Colonic mucosa (tissue), 4 donors: ENCODE measurements at regions not wholly inside any gene's neighbourhood (a gene's known extent, or its start where the extent isn't known, plus 50 kb on each side); places are given as distances from the start of the nearest gene placed in this dataset.

Source experiments
- DNase-seq: peaks from one replicate; pipeline ENCODE4 v3.0.0-alpha.2; 2020
- H3K27ac ChIP-seq: fragments of 200-600 bp; one replicate; pipeline ENCODE4 v1.8.0; 2021
- H3K27me3 ChIP-seq: fragments of 200-600 bp; one replicate; pipeline ENCODE4 v1.8.0; 2021
- H3K36me3 ChIP-seq: fragments of 200-600 bp; one replicate; pipeline ENCODE4 v1.8.0; 2021
- H3K4me1 ChIP-seq: fragments of 200-600 bp; one replicate; pipeline ENCODE4 v1.8.0; 2021; ENCODE audit warnings: mild to moderate bottlenecking
- H3K4me3 ChIP-seq: fragments of 200-600 bp; one replicate; pipeline ENCODE4 v1.8.0; 2021
- H3K9ac ChIP-seq, 2 donors: one replicate each; pipeline ENCODE4 v1.7.0; 2013; ENCODE audit warnings: control low read depth in 2 of 2, low read depth in 2 of 2, low read length in 2 of 2
- H3K9me3 ChIP-seq: fragments of 200-600 bp; one replicate; pipeline ENCODE4 v1.8.0; 2021
- intact Hi-C: fragments of 100-400 bp; cut with DNase I; formaldehyde crosslinking; loops from one replicate; pipeline ENCODE4 v1.14.1; 2022
- TF ChIP-seq, protein P1 (sequence below): fragments of 200-600 bp; IDR thresholded peaks from one replicate; pipeline ENCODE4 v1.8.0; 2022; ENCODE audit warnings: antibody characterized with exemption, mild to moderate bottlenecking
- donor health status: healthy.
- donor health status: DM: no; HTN: no; CAD: no.
- donor health status: DM: no; HTN: no; CAD: no.

DNA sequence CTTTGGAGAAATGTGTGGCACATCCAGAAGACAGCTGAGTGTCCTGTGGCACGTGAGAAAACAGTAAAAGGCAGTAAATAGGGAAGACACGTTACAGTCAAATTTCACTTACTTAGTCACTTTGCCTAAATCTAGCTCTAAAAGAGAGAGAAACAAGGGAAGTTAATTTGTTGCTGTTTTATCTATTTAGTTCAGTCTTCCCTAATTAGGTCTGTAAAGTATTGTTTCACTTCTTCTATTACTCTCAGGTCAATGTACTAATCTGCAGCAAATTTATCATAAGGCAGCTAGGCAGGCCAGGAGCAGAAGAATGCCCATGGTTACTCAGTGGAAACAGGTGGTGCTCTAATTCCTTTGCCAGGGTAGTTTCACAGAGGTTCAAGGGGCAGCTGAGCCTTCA is 124.3 kb upstream of the CNR1 start:
- TF ChIP-seq, protein P1, sequence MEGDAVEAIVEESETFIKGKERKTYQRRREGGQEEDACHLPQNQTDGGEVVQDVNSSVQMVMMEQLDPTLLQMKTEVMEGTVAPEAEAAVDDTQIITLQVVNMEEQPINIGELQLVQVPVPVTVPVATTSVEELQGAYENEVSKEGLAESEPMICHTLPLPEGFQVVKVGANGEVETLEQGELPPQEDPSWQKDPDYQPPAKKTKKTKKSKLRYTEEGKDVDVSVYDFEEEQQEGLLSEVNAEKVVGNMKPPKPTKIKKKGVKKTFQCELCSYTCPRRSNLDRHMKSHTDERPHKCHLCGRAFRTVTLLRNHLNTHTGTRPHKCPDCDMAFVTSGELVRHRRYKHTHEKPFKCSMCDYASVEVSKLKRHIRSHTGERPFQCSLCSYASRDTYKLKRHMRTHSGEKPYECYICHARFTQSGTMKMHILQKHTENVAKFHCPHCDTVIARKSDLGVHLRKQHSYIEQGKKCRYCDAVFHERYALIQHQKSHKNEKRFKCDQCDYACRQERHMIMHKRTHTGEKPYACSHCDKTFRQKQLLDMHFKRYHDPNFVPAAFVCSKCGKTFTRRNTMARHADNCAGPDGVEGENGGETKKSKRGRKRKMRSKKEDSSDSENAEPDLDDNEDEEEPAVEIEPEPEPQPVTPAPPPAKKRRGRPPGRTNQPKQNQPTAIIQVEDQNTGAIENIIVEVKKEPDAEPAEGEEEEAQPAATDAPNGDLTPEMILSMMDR = no peak
- H3K36me3 ChIP-seq = no peaks in the 10 kb centered on the region
- no peak for DNase-seq
- no peak overlapping the region for H3K4me3 ChIP-seq
- H3K9ac ChIP-seq = no peak overlapping the region
- H3K4me1 ChIP-seq = no peaks in the 10 kb centered on the region
- intact Hi-C loops = no loop called here
- no peak overlapping the region for H3K27ac ChIP-seq
- no peaks in the 10 kb centered on the region for H3K27me3 ChIP-seq
- no peaks in the 10 kb centered on the region for H3K9me3 ChIP-seq

DNA sequence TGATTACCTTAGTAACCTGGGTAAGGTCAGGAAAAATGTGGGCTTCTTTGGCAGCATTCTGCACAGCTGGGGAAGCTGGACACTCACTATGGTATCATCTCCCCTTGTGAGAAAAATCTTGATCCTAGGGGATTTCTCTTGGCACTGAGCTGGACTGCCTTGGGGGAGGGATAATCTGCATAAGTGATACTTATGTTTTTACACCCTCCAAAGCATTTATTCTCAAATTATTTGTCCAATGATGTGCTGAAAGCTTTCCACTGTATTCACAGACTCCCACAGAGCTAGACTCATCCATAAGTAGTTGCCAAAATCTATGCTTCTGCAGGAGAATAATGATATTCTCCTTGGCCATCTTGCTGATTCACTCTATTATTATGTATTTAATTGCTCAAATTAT is 121.5 kb upstream of the CNR1 start:
- DNase-seq = no peak
- intact Hi-C loops = no loop called here
- H3K27me3 ChIP-seq = no peaks in the 10 kb centered on the region
- H3K36me3 ChIP-seq = no peaks in the 10 kb centered on the region
- TF ChIP-seq, protein P1 = no peak
- no peak overlapping the region for H3K9ac ChIP-seq
- H3K4me1 ChIP-seq = no peaks in the 10 kb centered on the region
- no peak overlapping the region for H3K4me3 ChIP-seq
- H3K9me3 ChIP-seq = no peaks in the 10 kb centered on the region
- H3K27ac ChIP-seq = no peak overlapping the region

DNA sequence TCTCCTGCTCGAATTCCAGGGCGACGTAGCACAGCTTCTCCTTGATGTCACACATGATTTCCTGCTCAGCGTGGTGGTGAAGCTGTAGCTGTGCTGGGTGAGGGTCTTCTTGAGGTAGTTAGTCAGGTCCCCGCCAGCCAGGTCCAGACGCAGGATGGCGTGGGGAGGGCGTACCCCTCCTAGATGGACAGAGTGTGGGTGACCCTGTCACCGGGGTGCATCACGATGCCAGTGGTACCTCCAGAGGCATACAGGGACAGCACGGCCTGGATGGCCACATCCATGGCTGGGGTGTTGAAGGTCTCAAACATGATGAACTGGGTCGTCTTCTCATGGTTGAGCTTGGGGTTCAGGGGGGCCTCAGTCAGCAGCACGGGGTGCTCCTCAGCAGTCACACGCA is 110.2 kb upstream of the CNR1 start:
- H3K9ac ChIP-seq = no peak overlapping the region
- intact Hi-C loops = no loop called here
- no peaks in the 10 kb centered on the region for H3K9me3 ChIP-seq
- H3K4me3 ChIP-seq = no peak overlapping the region
- no peak for DNase-seq
- no peak overlapping the region for H3K27ac ChIP-seq
- H3K4me1 ChIP-seq = no peaks in the 10 kb centered on the region
- no peaks in the 10 kb centered on the region for H3K27me3 ChIP-seq
- TF ChIP-seq, protein P1 = no peak
- no peaks in the 10 kb centered on the region for H3K36me3 ChIP-seq

DNA sequence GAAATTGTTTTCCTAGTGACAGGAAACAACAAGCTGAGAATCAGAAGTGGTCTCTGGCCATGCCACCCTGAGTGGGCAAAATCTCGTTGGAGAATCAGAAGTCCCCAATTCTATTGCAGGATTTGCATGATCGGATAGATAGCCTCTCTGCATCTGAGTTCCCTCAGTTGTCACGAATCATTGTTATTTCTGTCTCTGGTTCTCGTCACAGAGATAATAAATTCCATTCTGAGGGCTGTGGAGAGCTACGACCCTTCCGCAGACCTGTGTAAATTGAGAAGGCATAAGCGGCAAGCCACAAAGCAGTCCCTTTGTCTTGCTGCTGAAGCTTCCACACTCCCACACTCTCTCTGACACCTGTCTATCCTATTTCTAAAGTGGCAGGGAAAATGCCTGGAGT is 102.4 kb upstream of the CNR1 start:
- Histone ChIP-seq H3K27me3 (no peaks in the 10 kb centered on the region), H3K9me3 (no peaks in the 10 kb centered on the region), H3K36me3 (no peaks in the 10 kb centered on the region), H3K27ac (no peak overlapping the region), H3K9ac (no peak overlapping the region), H3K4me1 (no peaks in the 10 kb centered on the region), H3K4me3 (no peak overlapping the region)
- intact Hi-C loops = no loop called here
- TF ChIP-seq, protein P1 = no peak
- no peak for DNase-seq

DNA sequence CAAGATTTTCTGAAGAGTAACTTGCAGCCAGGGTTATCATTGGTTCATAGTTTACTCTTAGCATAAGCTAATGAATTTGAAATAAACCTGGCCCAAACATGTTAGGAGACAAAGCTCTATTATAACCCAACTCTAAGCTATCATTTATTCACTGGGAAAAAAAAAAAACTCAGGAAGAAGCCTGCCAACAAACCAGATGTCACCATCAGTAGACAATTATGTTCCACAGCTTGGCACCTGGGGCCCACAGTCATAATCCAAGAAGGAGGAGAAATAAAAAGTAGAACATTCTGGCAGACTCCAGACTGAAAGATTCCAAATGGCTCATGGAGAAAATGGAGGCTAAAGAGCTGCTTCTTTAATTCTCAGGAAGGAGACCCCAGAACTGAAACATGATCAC is 100.0 kb upstream of the CNR1 start:
- H3K27ac ChIP-seq = no peak overlapping the region
- H3K27me3 ChIP-seq = no peaks in the 10 kb centered on the region
- H3K4me3 ChIP-seq = no peak overlapping the region
- TF ChIP-seq, protein P1 = no peak
- H3K9me3 ChIP-seq = no peaks in the 10 kb centered on the region
- H3K36me3 ChIP-seq = no peaks in the 10 kb centered on the region
- no peaks in the 10 kb centered on the region for H3K4me1 ChIP-seq
- no peak overlapping the region for H3K9ac ChIP-seq
- intact Hi-C loops = no loop called here
- DNase-seq = no peak

DNA sequence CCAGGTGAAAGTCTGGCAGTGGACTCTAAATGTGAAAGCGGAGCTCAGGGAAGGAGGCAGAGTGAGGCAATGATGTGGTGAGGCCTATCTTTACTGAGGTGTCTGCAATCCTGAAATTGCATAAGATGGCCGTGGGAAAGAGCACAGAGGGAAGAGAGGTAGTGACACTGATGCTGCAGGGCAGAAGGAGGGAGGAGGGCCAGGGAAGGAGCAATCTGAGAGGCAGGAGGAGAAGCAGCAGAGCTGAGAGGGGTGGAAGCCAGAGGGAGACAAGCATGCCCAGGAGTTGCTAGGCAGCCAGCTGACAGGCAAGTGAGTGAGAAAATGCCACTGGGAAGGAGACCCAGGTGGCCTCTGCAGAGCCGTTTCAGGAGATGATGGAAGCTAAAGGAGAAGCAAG is 97.4 kb upstream of the CNR1 start:
- Histone ChIP-seq H3K4me1 (no peaks in the 10 kb centered on the region), H3K9ac (no peak overlapping the region), H3K27me3 (no peaks in the 10 kb centered on the region), H3K27ac (no peak overlapping the region), H3K9me3 (no peaks in the 10 kb centered on the region), H3K4me3 (no peak overlapping the region), H3K36me3 (no peaks in the 10 kb centered on the region)
- no peak for DNase-seq
- TF ChIP-seq, protein P1 = no peak
- intact Hi-C loops = no loop called here
